A673 (cell line): ENCODE measurements at regions not wholly inside any gene's neighbourhood (a gene's known extent, or its start where the extent isn't known, plus 50 kb on each side); places are given as distances from the start of the nearest gene placed in this dataset.
"Not testable (repeated sequence)": the region's sequence is repeated elsewhere in the genome, so short reads cannot be mapped to it uniquely, and the experiment has no call there.

Experiments used
- CTCF ChIP-seq: fragments of 300-800, 200-600 bp; sonication (generic); conservative IDR thresholded peaks from 2 replicates; pipeline ENCODE4 v1.5.1; 2017; ENCODE audit warnings: low read depth, mild to moderate bottlenecking, antibody characterized with exemption, low read length, moderate library complexity, mixed read lengths
- EZH2 ChIP-seq: fragments of 200-600 bp; sonication (generic); IDR thresholded peaks from 2 replicates; pipeline ENCODE4 v1.6.1; 2017; ENCODE audit warnings: borderline replicate concordance, low read depth, mild to moderate bottlenecking, mixed read lengths, antibody characterized with exemption, low read length; ENCODE audit not compliant: poor library complexity, severe bottlenecking

- not testable (repeated sequence) for TF ChIP-seq CTCF, EZH2
Measured at GRCh38 chr9:74080652-74081051, 416.5 kb upstream of the RORB start.
